Smooth muscle cell (in vitro differentiated cells): ENCODE measurements at regions not wholly inside any gene's neighbourhood (a gene's known extent, or its start where the extent isn't known, plus 50 kb on each side); places are given as distances from the start of the nearest gene placed in this dataset.

Source experiments
- DNase-seq: peaks from one replicate; lab custom pipeline; 2025; ENCODE audit not compliant: unreplicated experiment; lab: John Stamatoyannopoulos, UW
- H2AFZ ChIP-seq: fragments of 200-600 bp; sonication (generic); 2 replicates; pipeline ENCODE4 v1.6.0; 2016; ENCODE audit warnings: antibody characterized with exemption, low read depth, mild to moderate bottlenecking
- H3F3A ChIP-seq: fragments of 200-600 bp; sonication (generic); 2 replicates; pipeline ENCODE4 v1.6.0; 2017; ENCODE audit warnings: antibody characterized with exemption, low read depth
- H3K27ac ChIP-seq: fragments of 200-600 bp; sonication (generic); 2 replicates; pipeline ENCODE4 v1.5.1; 2016; ENCODE audit warnings: low read depth, mild to moderate bottlenecking
- H3K27me3 ChIP-seq: fragments of 200-600 bp; sonication (generic); 2 replicates; pipeline ENCODE4 v1.6.1; 2016; ENCODE audit warnings: low read depth, mild to moderate bottlenecking
- H3K36me3 ChIP-seq: fragments of 200-600 bp; sonication (generic); 2 replicates; pipeline ENCODE4 v1.5.1; 2016; ENCODE audit warnings: low read depth
- H3K4me1 ChIP-seq: fragments of 200-600 bp; sonication (generic); 2 replicates; pipeline ENCODE4 v1.5.1; 2016; ENCODE audit warnings: low read depth
- H3K4me2 ChIP-seq: fragments of 200-600 bp; sonication (generic); 2 replicates; pipeline ENCODE4 v1.6.0; 2016; ENCODE audit warnings: mild to moderate bottlenecking
- H3K4me3 ChIP-seq: fragments of 200-600 bp; sonication (generic); 2 replicates; pipeline ENCODE4 v1.5.1; 2016; ENCODE audit warnings: mild to moderate bottlenecking
- H3K79me2 ChIP-seq: fragments of 200-600 bp; sonication (generic); 2 replicates; pipeline ENCODE4 v1.6.0; 2016; ENCODE audit warnings: low read depth, mild to moderate bottlenecking
- H3K9ac ChIP-seq: fragments of 200-600 bp; sonication (generic); 2 replicates; pipeline ENCODE4 v1.6.0; 2016; ENCODE audit warnings: low read depth
- H3K9me3 ChIP-seq: fragments of 200-600 bp; sonication (generic); replicated peaks from 2 replicates; pipeline ENCODE4 v1.5.1; 2016; ENCODE audit warnings: low read depth
- H4K20me1 ChIP-seq: fragments of 200-600 bp; sonication (generic); 2 replicates; pipeline ENCODE4 v1.6.0; 2016; ENCODE audit warnings: low read depth
- CTCF ChIP-seq: fragments of 200-600 bp; sonication (generic); IDR thresholded peaks from 2 replicates; pipeline ENCODE4 v1.5.1; 2017; ENCODE audit warnings: borderline replicate concordance, mild to moderate bottlenecking, antibody characterized with exemption; ENCODE audit not compliant: insufficient read depth, poor library complexity, severe bottlenecking
- WGBS: methylation state at CpG from one replicate; pipeline ENCODE4 v1.1.7; 2016; ENCODE audit warnings: low lambda C conversion rate; 5-methylcytosine and 5-hydroxymethylcytosine counted together

GRCh38 chr14:106821119-106821518 is 1294.7 kb downstream of the TMEM121 start:
- no peak for DNase-seq
- no peak overlapping the region for H3K9ac ChIP-seq
- no peaks in the 10 kb centered on the region for H3K79me2 ChIP-seq
- H4K20me1 ChIP-seq: no peaks in the 10 kb centered on the region
- H3K27me3 ChIP-seq: no peaks in the 10 kb centered on the region
- peaks cover 3% of the 10 kb centered on the region for H3K9me3 ChIP-seq
- no peaks in the 10 kb centered on the region for H3K4me1 ChIP-seq
- no peak overlapping the region for H3K4me2 ChIP-seq
- H2AFZ ChIP-seq: no peak overlapping the region
- no peak overlapping the region for H3K4me3 ChIP-seq
- H3K27ac ChIP-seq: no peak overlapping the region
- TF ChIP-seq CTCF: no peak
- H3F3A ChIP-seq: no peaks in the 10 kb centered on the region
- H3K36me3 ChIP-seq: no peaks in the 10 kb centered on the region

- Histone ChIP-seq H3F3A (no peaks in the 10 kb centered on the region), H3K4me2 (no peak overlapping the region), H4K20me1 (no peaks in the 10 kb centered on the region), H3K27ac (no peak overlapping the region), H3K9ac (no peak overlapping the region), H3K79me2 (no peaks in the 10 kb centered on the region), H3K27me3 (no peaks in the 10 kb centered on the region), H3K4me1 (no peaks in the 10 kb centered on the region), H3K9me3 (peaks cover 3% of the 10 kb centered on the region), H3K4me3 (no peak overlapping the region), H2AFZ (no peak overlapping the region), H3K36me3 (no peaks in the 10 kb centered on the region)
- TF ChIP-seq CTCF: no peak
- DNase-seq: no peak
- WGBS: 66% methylated on average over 7 of the region's 7 CpGs
These were observed 1296.5 kb downstream of the TMEM121 start for GRCh38 chr14:106822905-106823304.

GRCh38 chr14:106823552-106823951 is 1297.2 kb downstream of the TMEM121 start:
- H3K9me3 ChIP-seq: no peaks in the 10 kb centered on the region
- no peaks in the 10 kb centered on the region for H3K79me2 ChIP-seq
- no peak overlapping the region for H3K4me3 ChIP-seq
- no peak overlapping the region for H3K9ac ChIP-seq
- H4K20me1 ChIP-seq: no peaks in the 10 kb centered on the region
- H2AFZ ChIP-seq: no peak overlapping the region
- TF ChIP-seq CTCF: no peak
- no peaks in the 10 kb centered on the region for H3K4me1 ChIP-seq
- 92% methylated on average over 7 of the region's 7 CpGs for WGBS
- H3K36me3 ChIP-seq: no peaks in the 10 kb centered on the region
- H3K27ac ChIP-seq: no peak overlapping the region
- no peaks in the 10 kb centered on the region for H3F3A ChIP-seq
- no peak overlapping the region for H3K4me2 ChIP-seq
- no peaks in the 10 kb centered on the region for H3K27me3 ChIP-seq
- DNase-seq: no peak

GRCh38 chr14:106826833-106827369 is 1300.5 kb downstream of the TMEM121 start:
- TF ChIP-seq CTCF: no peak
- no peak overlapping the region for H3K4me2 ChIP-seq

More at GRCh38 chr14:106826833-106827369, 1300.5 kb downstream of the TMEM121 start:
- Histone ChIP-seq H3K27ac (no peak overlapping the region), H3K79me2 (no peaks in the 10 kb centered on the region), H3K9me3 (no peaks in the 10 kb centered on the region), H2AFZ (no peak overlapping the region), H3K36me3 (no peaks in the 10 kb centered on the region), H3K9ac (no peak overlapping the region), H3F3A (no peaks in the 10 kb centered on the region), H3K4me3 (no peak overlapping the region), H3K27me3 (no peaks in the 10 kb centered on the region), H4K20me1 (no peaks in the 10 kb centered on the region), H3K4me1 (no peaks in the 10 kb centered on the region)
- DNase-seq: no peak
- 44% methylated on average over 4 of the region's 4 CpGs for WGBS
